Smooth muscle cell (in vitro differentiated cells): ENCODE measurements at regions not wholly inside any gene's neighbourhood (a gene's known extent, or its start where the extent isn't known, plus 50 kb on each side); places are given as distances from the start of the nearest gene placed in this dataset.

ENCODE experiments used
- DNase-seq: peaks from one replicate; lab custom pipeline; 2025; ENCODE audit not compliant: unreplicated experiment; lab: John Stamatoyannopoulos, UW
- H2AFZ ChIP-seq: fragments of 200-600 bp; sonication (generic); 2 replicates; pipeline ENCODE4 v1.6.0; 2016; ENCODE audit warnings: antibody characterized with exemption, low read depth, mild to moderate bottlenecking
- H3F3A ChIP-seq: fragments of 200-600 bp; sonication (generic); 2 replicates; pipeline ENCODE4 v1.6.0; 2017; ENCODE audit warnings: antibody characterized with exemption, low read depth
- H3K27ac ChIP-seq: fragments of 200-600 bp; sonication (generic); 2 replicates; pipeline ENCODE4 v1.5.1; 2016; ENCODE audit warnings: low read depth, mild to moderate bottlenecking
- H3K27me3 ChIP-seq: fragments of 200-600 bp; sonication (generic); 2 replicates; pipeline ENCODE4 v1.6.1; 2016; ENCODE audit warnings: low read depth, mild to moderate bottlenecking
- H3K36me3 ChIP-seq: fragments of 200-600 bp; sonication (generic); 2 replicates; pipeline ENCODE4 v1.5.1; 2016; ENCODE audit warnings: low read depth
- H3K4me1 ChIP-seq: fragments of 200-600 bp; sonication (generic); 2 replicates; pipeline ENCODE4 v1.5.1; 2016; ENCODE audit warnings: low read depth
- H3K4me2 ChIP-seq: fragments of 200-600 bp; sonication (generic); 2 replicates; pipeline ENCODE4 v1.6.0; 2016; ENCODE audit warnings: mild to moderate bottlenecking
- H3K4me3 ChIP-seq: fragments of 200-600 bp; sonication (generic); 2 replicates; pipeline ENCODE4 v1.5.1; 2016; ENCODE audit warnings: mild to moderate bottlenecking
- H3K79me2 ChIP-seq: fragments of 200-600 bp; sonication (generic); 2 replicates; pipeline ENCODE4 v1.6.0; 2016; ENCODE audit warnings: low read depth, mild to moderate bottlenecking
- H3K9ac ChIP-seq: fragments of 200-600 bp; sonication (generic); 2 replicates; pipeline ENCODE4 v1.6.0; 2016; ENCODE audit warnings: low read depth
- H3K9me3 ChIP-seq: fragments of 200-600 bp; sonication (generic); replicated peaks from 2 replicates; pipeline ENCODE4 v1.5.1; 2016; ENCODE audit warnings: low read depth
- H4K20me1 ChIP-seq: fragments of 200-600 bp; sonication (generic); 2 replicates; pipeline ENCODE4 v1.6.0; 2016; ENCODE audit warnings: low read depth
- WGBS: methylation state at CpG from one replicate; pipeline ENCODE4 v1.1.7; 2016; ENCODE audit warnings: low lambda C conversion rate; 5-methylcytosine and 5-hydroxymethylcytosine counted together
- TF ChIP-seq, protein P1 (sequence below): fragments of 200-600 bp; sonication (generic); IDR thresholded peaks from 2 replicates; pipeline ENCODE4 v1.5.1; 2017; ENCODE audit warnings: borderline replicate concordance, mild to moderate bottlenecking, antibody characterized with exemption; ENCODE audit not compliant: insufficient read depth, poor library complexity, severe bottlenecking

DNA sequence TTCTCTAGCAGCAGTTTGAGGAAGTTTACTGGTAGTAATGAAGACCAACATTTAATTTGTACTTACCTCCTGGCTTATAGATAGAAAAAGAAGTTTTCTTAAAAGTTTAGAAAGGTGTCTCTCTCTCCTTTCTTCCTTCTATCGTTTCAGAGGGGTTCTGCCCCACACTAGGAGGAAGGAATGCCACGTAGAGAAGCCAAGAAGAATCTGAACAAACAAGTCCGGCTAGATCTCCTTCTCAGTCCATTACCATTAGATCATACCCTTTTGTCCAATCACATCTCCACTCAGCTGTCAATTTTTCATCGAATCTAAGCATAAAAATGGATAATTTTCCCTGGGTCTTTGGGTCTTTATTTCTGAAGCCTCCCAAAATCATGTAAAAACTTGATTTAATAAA lies 1048.1 kb downstream of the SI start:
- WGBS, result 73% methylated on average over 4 of the region's 4 CpGs
- H3K9ac ChIP-seq, result no peak overlapping the region
- no peaks in the 10 kb centered on the region for H3K36me3 ChIP-seq
- H3K79me2 ChIP-seq, result no peaks in the 10 kb centered on the region
- H3K27me3 ChIP-seq, result no peaks in the 10 kb centered on the region
- no peaks in the 10 kb centered on the region for H4K20me1 ChIP-seq
- H3F3A ChIP-seq, result no peaks in the 10 kb centered on the region
- no peak for DNase-seq
- H3K4me3 ChIP-seq, result no peak overlapping the region
- no peak overlapping the region for H2AFZ ChIP-seq
- TF ChIP-seq, protein P1, sequence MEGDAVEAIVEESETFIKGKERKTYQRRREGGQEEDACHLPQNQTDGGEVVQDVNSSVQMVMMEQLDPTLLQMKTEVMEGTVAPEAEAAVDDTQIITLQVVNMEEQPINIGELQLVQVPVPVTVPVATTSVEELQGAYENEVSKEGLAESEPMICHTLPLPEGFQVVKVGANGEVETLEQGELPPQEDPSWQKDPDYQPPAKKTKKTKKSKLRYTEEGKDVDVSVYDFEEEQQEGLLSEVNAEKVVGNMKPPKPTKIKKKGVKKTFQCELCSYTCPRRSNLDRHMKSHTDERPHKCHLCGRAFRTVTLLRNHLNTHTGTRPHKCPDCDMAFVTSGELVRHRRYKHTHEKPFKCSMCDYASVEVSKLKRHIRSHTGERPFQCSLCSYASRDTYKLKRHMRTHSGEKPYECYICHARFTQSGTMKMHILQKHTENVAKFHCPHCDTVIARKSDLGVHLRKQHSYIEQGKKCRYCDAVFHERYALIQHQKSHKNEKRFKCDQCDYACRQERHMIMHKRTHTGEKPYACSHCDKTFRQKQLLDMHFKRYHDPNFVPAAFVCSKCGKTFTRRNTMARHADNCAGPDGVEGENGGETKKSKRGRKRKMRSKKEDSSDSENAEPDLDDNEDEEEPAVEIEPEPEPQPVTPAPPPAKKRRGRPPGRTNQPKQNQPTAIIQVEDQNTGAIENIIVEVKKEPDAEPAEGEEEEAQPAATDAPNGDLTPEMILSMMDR, result no peak
- no peaks in the 10 kb centered on the region for H3K9me3 ChIP-seq
- H3K4me1 ChIP-seq, result no peaks in the 10 kb centered on the region
- no peak overlapping the region for H3K4me2 ChIP-seq
- H3K27ac ChIP-seq, result peak overlapping the region; percentile 22

- TF ChIP-seq, protein P1, result no peak
- Histone ChIP-seq H3K4me3 (no peak overlapping the region), H3K4me2 (no peak overlapping the region), H3K27ac (no peak overlapping the region), H3K9ac (no peak overlapping the region), H3K4me1 (no peaks in the 10 kb centered on the region), H3K27me3 (no peaks in the 10 kb centered on the region), H4K20me1 (no peaks in the 10 kb centered on the region), H3K36me3 (no peaks in the 10 kb centered on the region), H3K9me3 (no peaks in the 10 kb centered on the region), H3K79me2 (no peaks in the 10 kb centered on the region), H3F3A (no peaks in the 10 kb centered on the region), H2AFZ (no peak overlapping the region)
- DNase-seq, result no peak
- 75% methylated on average over 10 of the region's 10 CpGs for WGBS
Measured at GRCh38 chr3:164024786-164025185, 1053.5 kb downstream of the SI start.

GRCh38 chr3:164023480-164023879 lies 1054.8 kb downstream of the SI start:
- Histone ChIP-seq H3F3A (no peaks in the 10 kb centered on the region), H3K4me1 (no peaks in the 10 kb centered on the region), H2AFZ (no peak overlapping the region), H3K4me3 (no peak overlapping the region), H3K9me3 (no peaks in the 10 kb centered on the region), H4K20me1 (no peaks in the 10 kb centered on the region), H3K4me2 (no peak overlapping the region), H3K36me3 (no peaks in the 10 kb centered on the region), H3K27me3 (no peaks in the 10 kb centered on the region), H3K9ac (no peak overlapping the region), H3K79me2 (no peaks in the 10 kb centered on the region), H3K27ac (no peak overlapping the region)
- TF ChIP-seq, protein P1, result no peak
- 80% methylated on average over 4 of the region's 4 CpGs for WGBS
- DNase-seq, result no peak

- no peaks in the 10 kb centered on the region for H4K20me1 ChIP-seq
- H3F3A ChIP-seq, result no peaks in the 10 kb centered on the region
- no peak overlapping the region for H3K9ac ChIP-seq
- H3K4me2 ChIP-seq, result no peak overlapping the region
- H2AFZ ChIP-seq, result no peak overlapping the region
- no peaks in the 10 kb centered on the region for H3K36me3 ChIP-seq
- TF ChIP-seq, protein P1, result no peak
- H3K9me3 ChIP-seq, result no peaks in the 10 kb centered on the region
- WGBS, result 96% methylated on average over 9 of the region's 9 CpGs
- DNase-seq, result no peak
- H3K27me3 ChIP-seq, result no peaks in the 10 kb centered on the region
- no peaks in the 10 kb centered on the region for H3K4me1 ChIP-seq
- H3K79me2 ChIP-seq, result no peaks in the 10 kb centered on the region
- H3K27ac ChIP-seq, result no peak overlapping the region
- H3K4me3 ChIP-seq, result no peak overlapping the region
Measured at GRCh38 chr3:164018500-164018899, 1059.8 kb downstream of the SI start.
